Neural progenitor cell (in vitro differentiated cells): ENCODE measurements at regions not wholly inside any gene's neighbourhood (a gene's known extent, or its start where the extent isn't known, plus 50 kb on each side); places are given as distances from the start of the nearest gene placed in this dataset.

Source experiments
- EZH2 ChIP-seq: fragments of 200-600 bp; sonication (generic); IDR thresholded peaks from 2 replicates; pipeline ENCODE4 v1.6.1; 2017; ENCODE audit warnings: antibody characterized with exemption, mild to moderate bottlenecking, moderate library complexity
- EZH2phosphoT487 ChIP-seq: fragments of 200-600 bp; sonication (generic); IDR thresholded peaks from 2 replicates; pipeline ENCODE4 v1.6.1; 2017; ENCODE audit warnings: antibody characterized with exemption
- TF ChIP-seq, protein P1 (sequence below): fragments of 200-600 bp; sonication (generic); IDR thresholded peaks from 2 replicates; pipeline ENCODE4 v1.5.1; 2017; ENCODE audit warnings: antibody characterized with exemption, mild to moderate bottlenecking

DNA sequence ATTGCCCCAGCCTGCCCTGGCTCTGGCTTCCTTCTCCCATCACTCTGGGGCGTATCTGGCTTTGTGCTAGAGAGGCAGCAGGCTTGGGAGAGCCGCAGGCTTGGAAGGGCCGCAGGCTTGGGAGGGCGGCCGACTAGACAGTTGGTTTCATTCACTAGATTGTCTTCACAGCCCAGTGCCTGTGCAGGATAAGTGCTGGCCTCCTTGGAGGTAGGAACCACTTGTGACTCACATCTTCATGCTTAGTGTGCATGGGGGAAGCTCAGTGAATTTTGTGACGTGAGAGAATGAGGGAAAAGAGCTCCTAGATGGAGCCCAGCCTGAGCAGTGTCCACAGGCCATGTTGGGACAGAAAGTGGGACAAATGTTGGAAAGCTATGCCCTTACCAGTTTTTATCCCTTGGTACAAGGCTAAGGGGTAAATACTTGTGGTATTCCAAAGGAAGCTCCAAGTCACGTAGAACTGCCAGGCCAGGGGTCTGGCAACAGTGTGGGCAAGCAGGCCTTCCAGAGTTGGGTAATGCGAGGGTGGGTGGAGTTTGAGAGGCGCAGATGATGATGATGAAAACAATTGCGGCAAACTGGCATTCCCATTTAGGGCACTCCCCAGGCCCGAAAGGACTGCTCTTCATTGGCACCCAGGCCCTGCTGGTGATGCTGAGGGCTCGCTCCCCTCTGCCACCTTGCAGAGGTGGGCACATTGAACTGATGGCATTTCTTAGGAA, 100.1 kb downstream of the DDX1 start:
- TF ChIP-seq, protein P1, sequence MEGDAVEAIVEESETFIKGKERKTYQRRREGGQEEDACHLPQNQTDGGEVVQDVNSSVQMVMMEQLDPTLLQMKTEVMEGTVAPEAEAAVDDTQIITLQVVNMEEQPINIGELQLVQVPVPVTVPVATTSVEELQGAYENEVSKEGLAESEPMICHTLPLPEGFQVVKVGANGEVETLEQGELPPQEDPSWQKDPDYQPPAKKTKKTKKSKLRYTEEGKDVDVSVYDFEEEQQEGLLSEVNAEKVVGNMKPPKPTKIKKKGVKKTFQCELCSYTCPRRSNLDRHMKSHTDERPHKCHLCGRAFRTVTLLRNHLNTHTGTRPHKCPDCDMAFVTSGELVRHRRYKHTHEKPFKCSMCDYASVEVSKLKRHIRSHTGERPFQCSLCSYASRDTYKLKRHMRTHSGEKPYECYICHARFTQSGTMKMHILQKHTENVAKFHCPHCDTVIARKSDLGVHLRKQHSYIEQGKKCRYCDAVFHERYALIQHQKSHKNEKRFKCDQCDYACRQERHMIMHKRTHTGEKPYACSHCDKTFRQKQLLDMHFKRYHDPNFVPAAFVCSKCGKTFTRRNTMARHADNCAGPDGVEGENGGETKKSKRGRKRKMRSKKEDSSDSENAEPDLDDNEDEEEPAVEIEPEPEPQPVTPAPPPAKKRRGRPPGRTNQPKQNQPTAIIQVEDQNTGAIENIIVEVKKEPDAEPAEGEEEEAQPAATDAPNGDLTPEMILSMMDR, result no peak
- no peak for TF ChIP-seq EZH2phosphoT487
- no peak for TF ChIP-seq EZH2
